Esophagus squamous epithelium (tissue), 5 donors: ENCODE measurements at regions not wholly inside any gene's neighbourhood (a gene's known extent, or its start where the extent isn't known, plus 50 kb on each side); places are given as distances from the start of the nearest gene placed in this dataset.
"Not testable (repeated sequence)": the region's sequence is repeated elsewhere in the genome, so short reads cannot be mapped to it uniquely, and the experiment has no call there.

Experiments
- DNase-seq: peaks from one replicate; lab custom pipeline; 2025; lab: John Stamatoyannopoulos, UW
- H3K27ac ChIP-seq, 4 donors: fragments of 200-600 bp; sonication (generic); one replicate each; pipeline ENCODE4 v1.5.1; 2016 to 2019; ENCODE audit warnings: mild to moderate bottlenecking in 1 of 4
- H3K27me3 ChIP-seq, 4 donors: fragments of 200-600 bp; sonication (generic); 1 replicate in 3 of 4; 2 replicates in 1 of 4; pipeline versions ENCODE4 v1.5.1 to v1.6.0; 2017 to 2021; ENCODE audit warnings: antibody characterized with exemption in 1 of 4
- H3K36me3 ChIP-seq, 3 donors: fragments of 200-600 bp; sonication (generic); one replicate each; pipeline ENCODE4 v1.5.1; 2016 to 2019
- H3K4me1 ChIP-seq, 3 donors: fragments of 200-600 bp; sonication (generic); one replicate each; pipeline ENCODE4 v1.5.1; 2017 to 2019
- H3K4me3 ChIP-seq, 4 donors: fragments of 200-600 bp; sonication (generic); 1 replicate in 3 of 4; 2 replicates in 1 of 4; pipeline ENCODE4 v1.5.1; 2016 to 2019; ENCODE audit warnings: mild to moderate bottlenecking in 2 of 4, moderate library complexity in 1 of 4
- H3K9me3 ChIP-seq, 3 donors: fragments of 200-600 bp; sonication (generic); one replicate each; pipeline ENCODE4 v1.5.1; 2016 to 2019
- POLR2A ChIP-seq, 4 donors: fragments of 450-650 bp; IDR thresholded peaks; one replicate each; pipeline ENCODE4 v1.6.1; 2017; ENCODE audit warnings: antibody characterized with exemption in 4 of 4, mild to moderate bottlenecking in 4 of 4, moderate library complexity in 3 of 4
- WGBS, 2 donors: methylation state at CpG; one replicate each; pipeline ENCODE4 v1.1.5; 2018; 5-methylcytosine and 5-hydroxymethylcytosine counted together
- intact Hi-C: fragments of 100-400 bp; cut with DNase I; formaldehyde crosslinking; loops from one replicate; pipeline ENCODE4 v1.15.0; 2022
- TF ChIP-seq, protein P1 (sequence below), 6 experiments: fragments of 450-650 bp in 4 of 6; fragments of 200-600 bp in 2 of 6; sonication (generic) in 2 of 6; IDR thresholded peaks; one replicate each; pipeline ENCODE4 v1.5.1; 2016 to 2019; ENCODE audit warnings: antibody characterized with exemption in 6 of 6, mild to moderate bottlenecking in 4 of 6, moderate library complexity in 4 of 6
- donor health status: DM: yes; HTN: yes; CAD: no.

DNA sequence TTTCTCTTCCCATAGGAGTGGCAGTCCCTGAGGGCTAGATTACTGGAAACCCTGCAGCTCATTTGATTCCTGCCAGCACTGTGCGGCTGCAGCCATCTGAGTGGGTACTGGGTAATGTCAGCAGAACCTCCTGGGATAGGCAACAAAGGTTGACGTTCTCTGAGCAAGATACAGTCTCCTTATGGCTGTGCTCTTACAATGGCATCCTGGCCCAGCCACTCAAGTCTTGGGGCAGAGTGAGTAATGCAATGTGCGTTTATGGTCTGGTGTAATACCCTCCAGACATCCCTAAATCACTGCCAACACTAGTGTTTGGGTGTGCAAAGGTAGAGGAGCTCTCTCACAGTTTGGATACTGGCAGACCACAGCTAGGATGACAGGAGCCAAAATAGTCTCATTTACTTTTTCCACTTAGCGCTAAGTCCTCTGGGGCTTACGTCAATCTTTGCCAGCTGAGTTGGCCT, 775.8 kb downstream of the ZNF385D start:
- no peaks in the 10 kb centered on the region for H3K4me1 ChIP-seq
- 53 to 62% methylated on average over 5 of the region's 5 CpGs for WGBS, 2 donors
- no peak for DNase-seq

DNA sequence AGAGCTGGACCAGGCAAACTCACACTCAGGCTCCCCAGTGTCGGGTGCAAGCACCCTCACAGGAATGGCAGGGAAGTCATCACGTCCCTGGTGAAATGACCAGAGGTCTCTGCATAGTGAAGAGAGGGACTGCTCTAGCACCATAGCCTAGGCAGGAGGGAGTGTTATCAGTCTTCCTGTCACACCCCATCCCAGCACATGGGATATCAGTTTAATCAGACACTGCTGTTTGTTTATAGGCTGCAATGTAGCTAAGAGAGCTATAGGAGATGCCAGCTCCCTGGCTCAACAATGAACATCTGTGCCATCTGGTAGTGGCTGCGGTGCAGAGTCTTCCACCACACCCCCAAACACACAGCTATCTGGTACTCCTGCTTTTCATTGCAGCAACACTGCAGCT, 776.6 kb downstream of the ZNF385D start:
- DNase-seq, result no peak
- no peaks in the 10 kb centered on the region for H3K9me3 ChIP-seq
- TF ChIP-seq, protein P1, sequence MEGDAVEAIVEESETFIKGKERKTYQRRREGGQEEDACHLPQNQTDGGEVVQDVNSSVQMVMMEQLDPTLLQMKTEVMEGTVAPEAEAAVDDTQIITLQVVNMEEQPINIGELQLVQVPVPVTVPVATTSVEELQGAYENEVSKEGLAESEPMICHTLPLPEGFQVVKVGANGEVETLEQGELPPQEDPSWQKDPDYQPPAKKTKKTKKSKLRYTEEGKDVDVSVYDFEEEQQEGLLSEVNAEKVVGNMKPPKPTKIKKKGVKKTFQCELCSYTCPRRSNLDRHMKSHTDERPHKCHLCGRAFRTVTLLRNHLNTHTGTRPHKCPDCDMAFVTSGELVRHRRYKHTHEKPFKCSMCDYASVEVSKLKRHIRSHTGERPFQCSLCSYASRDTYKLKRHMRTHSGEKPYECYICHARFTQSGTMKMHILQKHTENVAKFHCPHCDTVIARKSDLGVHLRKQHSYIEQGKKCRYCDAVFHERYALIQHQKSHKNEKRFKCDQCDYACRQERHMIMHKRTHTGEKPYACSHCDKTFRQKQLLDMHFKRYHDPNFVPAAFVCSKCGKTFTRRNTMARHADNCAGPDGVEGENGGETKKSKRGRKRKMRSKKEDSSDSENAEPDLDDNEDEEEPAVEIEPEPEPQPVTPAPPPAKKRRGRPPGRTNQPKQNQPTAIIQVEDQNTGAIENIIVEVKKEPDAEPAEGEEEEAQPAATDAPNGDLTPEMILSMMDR (IDR thresholded peaks at IDR 0.05), result no peak
- no peak for TF ChIP-seq POLR2A (IDR thresholded peaks at IDR 0.05)
- intact Hi-C loops, result no loop called here
- 80 to 86% methylated on average over 1 of the region's 3 CpGs for WGBS, 2 donors
- H3K36me3 ChIP-seq, result no peaks in the 10 kb centered on the region
- H3K27me3 ChIP-seq, result no peaks in the 10 kb centered on the region
- H3K27ac ChIP-seq, result no peak overlapping the region
- no peaks in the 10 kb centered on the region for H3K4me1 ChIP-seq
- no peak overlapping the region for H3K4me3 ChIP-seq

More for the DNA sequence above, 775.8 kb downstream of the ZNF385D start:
- TF ChIP-seq, protein P1 (IDR thresholded peaks at IDR 0.05), result no peak
- no peak for TF ChIP-seq POLR2A (IDR thresholded peaks at IDR 0.05)
- Histone ChIP-seq H3K36me3 (no peaks in the 10 kb centered on the region), H3K9me3 (no peaks in the 10 kb centered on the region), H3K4me3 (no peak overlapping the region), H3K27me3 (no peaks in the 10 kb centered on the region), H3K27ac (no peak overlapping the region)
- intact Hi-C loops, result no loop called here

DNA sequence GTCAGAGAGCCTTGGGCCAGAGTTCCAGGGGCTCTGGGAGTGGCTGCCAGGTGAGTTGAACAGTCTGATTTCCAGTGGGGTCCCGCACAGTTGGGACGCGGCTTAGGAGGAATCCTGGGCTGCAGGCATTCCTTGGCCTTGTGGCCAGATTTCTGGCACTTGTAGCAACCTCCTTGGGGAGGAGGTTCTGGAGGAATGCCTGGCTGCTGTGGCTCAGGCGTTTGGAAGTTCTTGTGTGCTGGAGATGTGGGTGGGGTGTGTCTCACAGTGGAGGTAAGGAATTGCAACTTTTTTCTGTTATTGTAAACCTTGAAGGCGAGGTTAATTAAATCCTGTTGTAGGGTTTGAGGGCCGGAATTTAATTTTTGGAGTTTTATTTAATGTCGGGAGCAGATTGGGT, 780.2 kb downstream of the ZNF385D start:
- H3K4me3 ChIP-seq, intact Hi-C loops, H3K27me3 ChIP-seq, DNase-seq, H3K4me1 ChIP-seq, H3K36me3 ChIP-seq, H3K9me3 ChIP-seq, H3K27ac ChIP-seq: not testable (repeated sequence)
- WGBS, 2 donors, result 76 to 81% methylated on average over 6 to 7 of the region's 7 CpGs

DNA sequence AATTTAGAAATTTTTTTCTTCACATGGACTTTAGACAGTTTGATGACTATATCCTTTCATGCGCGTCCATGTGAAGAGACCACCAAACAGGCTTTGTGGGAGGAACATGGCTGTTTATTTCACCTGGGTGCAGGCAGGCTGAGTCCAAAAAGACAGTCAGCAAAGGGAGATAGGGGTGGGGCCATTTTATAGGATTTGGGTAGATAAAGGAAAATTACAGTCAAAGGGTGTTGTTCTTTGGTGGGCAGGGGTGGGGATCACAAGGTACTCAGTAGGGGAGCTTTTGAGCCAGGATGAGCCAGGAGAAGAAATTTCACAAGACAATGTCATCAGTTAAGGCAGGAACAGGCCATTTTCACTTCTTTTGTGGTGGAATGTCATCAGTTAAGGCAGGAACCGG, 781.5 kb upstream of the SGO1 start:
- H3K27ac ChIP-seq, intact Hi-C loops, DNase-seq, H3K4me1 ChIP-seq, H3K27me3 ChIP-seq, H3K36me3 ChIP-seq, H3K9me3 ChIP-seq, H3K4me3 ChIP-seq: not testable (repeated sequence)
- 91% methylated on average over 2 of the region's 3 CpGs for WGBS, 2 donors

DNA sequence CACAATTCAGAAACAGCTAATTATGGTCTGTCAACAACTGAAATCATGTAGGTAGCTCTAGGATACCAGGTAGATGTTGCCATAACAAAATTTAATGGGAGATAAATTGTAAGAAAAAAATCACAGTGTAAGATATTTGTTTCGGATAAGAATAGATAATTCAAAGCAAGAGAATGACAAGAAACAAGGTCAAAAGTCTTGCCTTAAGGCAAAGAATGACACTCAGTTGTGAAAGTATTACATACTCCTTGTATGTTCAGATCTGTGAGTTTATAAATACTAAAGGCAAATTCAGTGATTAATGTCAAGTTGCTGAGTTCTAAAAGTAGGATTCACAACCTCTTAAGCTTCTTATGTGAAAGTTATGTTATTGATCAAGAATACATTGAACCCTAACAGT, 772.2 kb upstream of the SGO1 start:
- DNase-seq, result no peak
- intact Hi-C loops, result no loop called here
- Histone ChIP-seq H3K9me3 (no peaks in the 10 kb centered on the region), H3K27me3 (no peaks in the 10 kb centered on the region), H3K36me3 (no peaks in the 10 kb centered on the region), H3K4me3 (no peak overlapping the region), H3K27ac (no peak overlapping the region), H3K4me1 (no peaks in the 10 kb centered on the region)
- TF ChIP-seq, protein P1 (IDR thresholded peaks at IDR 0.05), result no peak
- no peak for TF ChIP-seq POLR2A (IDR thresholded peaks at IDR 0.05)
- 48 to 83% methylated on average over 1 of the region's 1 CpG for WGBS, 2 donors

DNA sequence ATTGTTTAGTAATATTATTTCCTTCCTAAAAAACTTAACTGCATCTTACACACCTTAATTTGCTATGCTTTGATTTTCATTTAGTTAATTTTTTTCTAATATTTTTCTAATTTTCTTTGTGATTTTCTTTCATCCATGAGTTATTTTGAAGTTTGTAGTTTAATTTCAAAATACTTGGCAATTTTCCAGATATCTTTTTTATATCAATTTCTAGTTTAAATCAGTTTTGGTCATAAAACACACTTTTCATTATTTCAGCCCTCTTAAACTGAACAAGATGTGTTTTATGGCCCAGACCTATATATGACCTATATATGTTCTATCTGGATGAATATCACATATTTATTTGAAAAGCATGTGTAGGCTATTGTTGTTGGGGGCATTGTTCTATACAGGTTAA, 759.9 kb upstream of the SGO1 start:
- H3K4me3 ChIP-seq, result no peak overlapping the region
- no peak for DNase-seq
- H3K36me3 ChIP-seq, result no peaks in the 10 kb centered on the region
- no peak overlapping the region for H3K27ac ChIP-seq
- no peak for TF ChIP-seq POLR2A (IDR thresholded peaks at IDR 0.05)
- TF ChIP-seq, protein P1 (IDR thresholded peaks at IDR 0.05), result no peak
- no peaks in the 10 kb centered on the region for H3K27me3 ChIP-seq
- no peaks in the 10 kb centered on the region for H3K4me1 ChIP-seq
- intact Hi-C loops, result no loop called here
- H3K9me3 ChIP-seq, result no peaks in the 10 kb centered on the region
